GM18909 (cell line): ENCODE measurements at regions not wholly inside any gene's neighbourhood (a gene's known extent, or its start where the extent isn't known, plus 50 kb on each side); places are given as distances from the start of the nearest gene placed in this dataset.

Source experiments
- ATAC-seq: cut with Tn5 transposase; IDR thresholded peaks from one replicate; pipeline ENCODE4 v1.9.1; 2021; ENCODE audit warnings: mild to moderate bottlenecking; ENCODE audit not compliant: unreplicated experiment, poor library complexity

- ATAC-seq: peak; percentile 86
Measured at GRCh38 chr2:111219285-111219684, 98.6 kb downstream of the BCL2L11 start.

GRCh38 chr2:111219734-111220505 is 99.2 kb downstream of the BCL2L11 start:
- ATAC-seq: peak; percentile 9

GRCh38 chr2:111220962-111221361 is 100.2 kb downstream of the BCL2L11 start:
- ATAC-seq: no peak

- no peak for ATAC-seq
Measured at GRCh38 chr2:111221701-111222100, 101.0 kb downstream of the BCL2L11 start.

- ATAC-seq: no peak
Measured at GRCh38 chr2:111222204-111222866, 101.6 kb downstream of the BCL2L11 start.

- no peak for ATAC-seq
Measured at GRCh38 chr2:111225856-111226255, 105.1 kb downstream of the BCL2L11 start.

GRCh38 chr2:111226876-111227700 is 106.4 kb downstream of the BCL2L11 start:
- ATAC-seq: no peak

- ATAC-seq: no peak
Measured at GRCh38 chr2:111227716-111228141, 107.0 kb downstream of the BCL2L11 start.

GRCh38 chr2:111231532-111232252 is 111.0 kb downstream of the BCL2L11 start:
- ATAC-seq: no peak

- no peak for ATAC-seq
Measured at GRCh38 chr2:111235192-111236015, 114.7 kb downstream of the BCL2L11 start.

- no peak for ATAC-seq
Measured at GRCh38 chr2:111236025-111236424, 115.3 kb downstream of the BCL2L11 start.

GRCh38 chr2:111238296-111238695 is 117.6 kb downstream of the BCL2L11 start:
- no peak for ATAC-seq

- ATAC-seq: peak; percentile 91
Measured at GRCh38 chr2:111239107-111239506, 118.4 kb downstream of the BCL2L11 start.

GRCh38 chr2:111239581-111240249 is 119.0 kb downstream of the BCL2L11 start:
- no peak for ATAC-seq

GRCh38 chr2:111243295-111243694 is 122.6 kb downstream of the BCL2L11 start:
- no peak for ATAC-seq

- no peak for ATAC-seq
Measured at GRCh38 chr2:111244864-111245263, 124.2 kb downstream of the BCL2L11 start.

GRCh38 chr2:111246620-111247061 is 125.9 kb downstream of the BCL2L11 start:
- ATAC-seq: no peak

GRCh38 chr2:111247491-111247890 is 126.8 kb downstream of the BCL2L11 start:
- ATAC-seq: no peak

GRCh38 chr2:111249806-111250205 is 129.1 kb downstream of the BCL2L11 start:
- no peak for ATAC-seq
